ENCODE measurements at regions not wholly inside any gene's neighbourhood (a gene's known extent, or its start where the extent isn't known, plus 50 kb on each side); places are given as distances from the start of the nearest gene placed in this dataset.

GRCh38 chr14:89053303-89053702, 228.9 kb downstream of the TTC8 start:
- H3K9me3 ChIP-seq = no peaks in the 10 kb centered on the region
- no peaks in the 10 kb centered on the region for H3K4me1 ChIP-seq
- DNase-seq = no peak
- TF ChIP-seq POLR2A (IDR thresholded peaks at IDR 0.05) (no peak), CTCF (IDR thresholded peaks at IDR 0.05) (no peak)
- H3K4me3 ChIP-seq (replicated peaks in 1 of 3) = no peak overlapping the region
- 84 to 86% methylated on average over 5 of the region's 5 CpGs for WGBS, 2 donors
- no peaks in the 10 kb centered on the region for H3K36me3 ChIP-seq
- intact Hi-C loops (cut with DNase I) = no loop called here
- no peak overlapping the region for H3K27ac ChIP-seq
- no peaks in the 10 kb centered on the region for H3K27me3 ChIP-seq

GRCh38 chr14:89056394-89056793, 231.9 kb downstream of the TTC8 start:
- Histone ChIP-seq H3K4me3 (replicated peaks in 1 of 3) (no peak overlapping the region), H3K27me3 (no peaks in the 10 kb centered on the region), H3K9me3 (no peaks in the 10 kb centered on the region), H3K27ac (no peak overlapping the region), H3K4me1 (no peaks in the 10 kb centered on the region), H3K36me3 (no peaks in the 10 kb centered on the region)
- WGBS, 2 donors = 90 to 91% methylated on average over 4 of the region's 4 CpGs
- no peak for DNase-seq
- no peak for TF ChIP-seq POLR2A (IDR thresholded peaks at IDR 0.05)
- no peak for TF ChIP-seq CTCF (IDR thresholded peaks at IDR 0.05)
- intact Hi-C loops (cut with DNase I) = no loop called here

DNA sequence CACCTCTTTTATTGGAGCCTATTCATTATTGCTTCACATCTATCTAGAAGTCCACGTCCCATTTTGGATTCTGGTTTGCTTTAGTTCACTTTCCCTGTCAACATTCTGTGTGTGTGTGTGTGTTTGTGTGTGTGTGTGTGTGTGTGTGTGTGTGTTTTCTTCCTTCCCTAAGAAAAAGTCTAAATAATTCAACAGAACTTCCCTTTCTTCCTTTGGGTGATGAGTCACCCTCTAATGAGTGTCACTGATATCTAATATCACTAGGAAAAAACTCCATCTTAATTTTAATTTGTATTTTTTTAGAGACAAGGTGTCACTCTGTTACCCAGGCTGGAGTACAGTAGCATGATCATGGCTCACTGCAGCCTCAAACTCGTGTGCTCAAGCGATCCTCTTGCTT, 234.2 kb downstream of the TTC8 start:
- 92 to 93% methylated on average over 3 of the region's 3 CpGs for WGBS, 2 donors
- H3K27ac ChIP-seq = no peak overlapping the region
- DNase-seq = no peak
- H3K36me3 ChIP-seq = no peaks in the 10 kb centered on the region
- TF ChIP-seq CTCF (IDR thresholded peaks at IDR 0.05) (no peak), POLR2A (IDR thresholded peaks at IDR 0.05) (no peak)
- H3K4me1 ChIP-seq = no peaks in the 10 kb centered on the region
- no peaks in the 10 kb centered on the region for H3K9me3 ChIP-seq
- intact Hi-C loops (cut with DNase I) = no loop called here
- H3K4me3 ChIP-seq (replicated peaks in 1 of 3) = no peak overlapping the region
- no peaks in the 10 kb centered on the region for H3K27me3 ChIP-seq

DNA sequence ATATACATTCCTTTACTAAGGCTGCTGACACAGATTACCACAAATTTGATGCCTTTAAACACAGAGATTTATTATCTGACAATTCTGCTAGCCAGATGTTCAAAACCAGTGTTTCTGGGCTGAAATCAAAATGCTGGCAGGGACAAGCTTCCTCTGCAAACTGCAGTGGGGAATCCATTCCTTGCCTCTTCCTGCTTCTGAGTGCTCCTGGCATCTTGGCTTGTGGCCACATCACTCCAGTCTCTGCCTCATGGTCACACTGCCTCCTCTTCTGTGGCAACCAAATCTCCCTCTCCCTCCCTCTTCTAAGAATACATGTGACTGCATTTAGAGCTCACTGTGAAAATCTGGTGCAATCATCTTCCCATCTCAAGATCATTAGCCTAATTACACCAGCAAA, 235.7 kb downstream of the TTC8 start:
- H3K4me1 ChIP-seq = no peaks in the 10 kb centered on the region
- TF ChIP-seq CTCF (IDR thresholded peaks at IDR 0.05) (no peak), POLR2A (IDR thresholded peaks at IDR 0.05) (no peak)
- H3K27me3 ChIP-seq = no peaks in the 10 kb centered on the region
- H3K9me3 ChIP-seq = no peaks in the 10 kb centered on the region
- H3K36me3 ChIP-seq = no peaks in the 10 kb centered on the region
- no peak for DNase-seq
- H3K27ac ChIP-seq = no peak overlapping the region
- H3K4me3 ChIP-seq (replicated peaks in 1 of 3) = no peak overlapping the region
- intact Hi-C loops (cut with DNase I) = no loop called here

GRCh38 chr14:89061696-89062095, 237.2 kb downstream of the TTC8 start:
- H3K4me3 ChIP-seq (replicated peaks in 1 of 3) = no peak overlapping the region
- intact Hi-C loops (cut with DNase I) = no loop called here
- no peaks in the 10 kb centered on the region for H3K4me1 ChIP-seq
- no peak for TF ChIP-seq POLR2A (IDR thresholded peaks at IDR 0.05)
- TF ChIP-seq CTCF (IDR thresholded peaks at IDR 0.05) = no peak
- no peak for DNase-seq
- H3K27me3 ChIP-seq = no peaks in the 10 kb centered on the region
- no peak overlapping the region for H3K27ac ChIP-seq
- WGBS, 2 donors = 75 to 76% methylated on average over 1 of the region's 1 CpG
- H3K36me3 ChIP-seq = no peaks in the 10 kb centered on the region
- no peaks in the 10 kb centered on the region for H3K9me3 ChIP-seq
